Gastroesophageal sphincter (tissue), 3 donors: ENCODE measurements at regions not wholly inside any gene's neighbourhood (a gene's known extent, or its start where the extent isn't known, plus 50 kb on each side); places are given as distances from the start of the nearest gene placed in this dataset.

Experiments used
- CTCF ChIP-seq, 4 experiments: fragments of 200-600 bp in 2 of 4; fragments of 450-650 bp in 2 of 4; sonication (generic) in 1 of 4; IDR thresholded peaks; one replicate each; pipeline ENCODE4 v1.5.1; 2017 to 2019; ENCODE audit warnings: antibody characterized with exemption in 4 of 4, mild to moderate bottlenecking in 2 of 4, moderate library complexity in 2 of 4
- POLR2A ChIP-seq, 2 donors: fragments of 450-650 bp; IDR thresholded peaks; one replicate each; pipeline ENCODE4 v1.6.1; 2017; ENCODE audit warnings: antibody characterized with exemption in 2 of 2, mild to moderate bottlenecking in 2 of 2, moderate library complexity in 1 of 2
- POLR2AphosphoS5 ChIP-seq: sonication (generic); formaldehyde crosslinking; IDR thresholded peaks from one replicate; pipeline ENCODE4 v1.6.1; 2017; ENCODE audit warnings: antibody characterized with exemption

GRCh38 chr10:3683560-3683959, 101.4 kb downstream of the KLF6 start:
- no peak for TF ChIP-seq CTCF (IDR thresholded peaks at IDR 0.05)
- TF ChIP-seq POLR2A (IDR thresholded peaks at IDR 0.05): no peak
- no peak for TF ChIP-seq POLR2AphosphoS5
